SJCRH30 (cell line): ENCODE measurements at regions not wholly inside any gene's neighbourhood (a gene's known extent, or its start where the extent isn't known, plus 50 kb on each side); places are given as distances from the start of the nearest gene placed in this dataset.
"Not testable (repeated sequence)": the region's sequence is repeated elsewhere in the genome, so short reads cannot be mapped to it uniquely, and the experiment has no call there.

Experiments used
- DNase-seq, 2 experiments: peaks; one replicate each; pipeline ENCODE4 v3.0.0-alpha.2; 2015 to 2020
- H3K27ac ChIP-seq: fragments of 250-450 bp; sonication (Bioruptor Pico); 2 replicates; pipeline ENCODE4 v1.5.1; 2020; ENCODE audit warnings: mild to moderate bottlenecking, moderate library complexity
- H3K27me3 ChIP-seq: fragments of 250-450 bp; sonication (Bioruptor Pico); 2 replicates; pipeline ENCODE4 v1.5.1; 2020; ENCODE audit warnings: mild to moderate bottlenecking, moderate library complexity
- H3K36me3 ChIP-seq: fragments of 250-450 bp; sonication (Bioruptor Pico); 2 replicates; pipeline ENCODE4 v1.5.1; 2020; ENCODE audit warnings: mild to moderate bottlenecking, moderate library complexity
- H3K4me1 ChIP-seq: fragments of 250-450 bp; sonication (Bioruptor Pico); 2 replicates; pipeline ENCODE4 v1.5.1; 2020; ENCODE audit warnings: mild to moderate bottlenecking, moderate library complexity
- H3K4me3 ChIP-seq: fragments of 250-450 bp; sonication (Bioruptor Pico); 2 replicates; pipeline ENCODE4 v1.5.1; 2020; ENCODE audit warnings: mild to moderate bottlenecking, moderate library complexity
- H3K9me3 ChIP-seq: fragments of 250-450 bp; sonication (Bioruptor Pico); replicated peaks from 2 replicates; pipeline ENCODE4 v1.5.1; 2020; ENCODE audit warnings: mild to moderate bottlenecking, moderate library complexity

GRCh38 chr5:38165435-38165834 is 92.9 kb upstream of the EGFLAM start:
- no peaks in the 10 kb centered on the region for H3K36me3 ChIP-seq
- H3K9me3 ChIP-seq, result no peaks in the 10 kb centered on the region
- DNase-seq, result no peak
- H3K27ac ChIP-seq, result no peak overlapping the region
- no peak overlapping the region for H3K4me3 ChIP-seq
- H3K4me1 ChIP-seq, result no peaks in the 10 kb centered on the region
- no peaks in the 10 kb centered on the region for H3K27me3 ChIP-seq

GRCh38 chr5:38164776-38165399 is 93.5 kb upstream of the EGFLAM start:
- no peak overlapping the region for H3K4me3 ChIP-seq

GRCh38 chr5:38163636-38164237 is 94.6 kb upstream of the EGFLAM start:
- H3K27me3 ChIP-seq, result no peaks in the 10 kb centered on the region
- H3K9me3 ChIP-seq, result no peaks in the 10 kb centered on the region
- no peak overlapping the region for H3K27ac ChIP-seq
- H3K4me1 ChIP-seq, result no peaks in the 10 kb centered on the region
- DNase-seq, result no peak
- no peak overlapping the region for H3K4me3 ChIP-seq
- no peaks in the 10 kb centered on the region for H3K36me3 ChIP-seq

More at GRCh38 chr5:38164776-38165399, 93.5 kb upstream of the EGFLAM start:
- H3K27me3 ChIP-seq, result no peaks in the 10 kb centered on the region
- no peaks in the 10 kb centered on the region for H3K4me1 ChIP-seq
- DNase-seq, result no peak
- no peaks in the 10 kb centered on the region for H3K9me3 ChIP-seq
- no peaks in the 10 kb centered on the region for H3K36me3 ChIP-seq
- no peak overlapping the region for H3K27ac ChIP-seq

- Histone ChIP-seq H3K27me3 (no peaks in the 10 kb centered on the region), H3K4me3 (no peak overlapping the region), H3K4me1 (no peaks in the 10 kb centered on the region), H3K9me3 (no peaks in the 10 kb centered on the region), H3K27ac (no peak overlapping the region), H3K36me3 (no peaks in the 10 kb centered on the region)
- DNase-seq, result no peak
These were observed 95.7 kb upstream of the EGFLAM start for GRCh38 chr5:38162625-38163024.

- DNase-seq, result no peak
These were observed 101.3 kb upstream of the EGFLAM start for GRCh38 chr5:38157024-38157423.

GRCh38 chr5:38154615-38155204 is 103.6 kb upstream of the EGFLAM start:
- DNase-seq, result no peak
- no peaks in the 10 kb centered on the region for H3K36me3 ChIP-seq
- H3K4me1 ChIP-seq, result no peaks in the 10 kb centered on the region
- no peak overlapping the region for H3K27ac ChIP-seq
- no peaks in the 10 kb centered on the region for H3K27me3 ChIP-seq
- H3K4me3 ChIP-seq, result no peak overlapping the region
- H3K9me3 ChIP-seq, result no peaks in the 10 kb centered on the region

More at GRCh38 chr5:38157024-38157423, 101.3 kb upstream of the EGFLAM start:
- Histone ChIP-seq H3K4me1 (no peaks in the 10 kb centered on the region), H3K36me3 (no peaks in the 10 kb centered on the region), H3K4me3 (no peak overlapping the region), H3K27me3 (no peaks in the 10 kb centered on the region), H3K27ac (no peak overlapping the region), H3K9me3 (no peaks in the 10 kb centered on the region)

- Histone ChIP-seq H3K36me3 (no peaks in the 10 kb centered on the region), H3K4me1 (no peaks in the 10 kb centered on the region), H3K27me3 (no peaks in the 10 kb centered on the region), H3K27ac (no peak overlapping the region), H3K9me3 (no peaks in the 10 kb centered on the region), H3K4me3 (no peak overlapping the region)
- no peak for DNase-seq
These were observed 106.5 kb upstream of the EGFLAM start for GRCh38 chr5:38151878-38152277.

GRCh38 chr5:38149815-38150195 is 108.6 kb upstream of the EGFLAM start:
- no peaks in the 10 kb centered on the region for H3K36me3 ChIP-seq
- DNase-seq, result no peak
- no peaks in the 10 kb centered on the region for H3K9me3 ChIP-seq
- no peaks in the 10 kb centered on the region for H3K27me3 ChIP-seq
- no peak overlapping the region for H3K27ac ChIP-seq
- no peak overlapping the region for H3K4me3 ChIP-seq
- H3K4me1 ChIP-seq, result no peaks in the 10 kb centered on the region

- H3K4me1 ChIP-seq, result no peaks in the 10 kb centered on the region
- no peaks in the 10 kb centered on the region for H3K27me3 ChIP-seq
- H3K36me3 ChIP-seq, result no peaks in the 10 kb centered on the region
- no peak overlapping the region for H3K4me3 ChIP-seq
- H3K27ac ChIP-seq, result no peak overlapping the region
- H3K9me3 ChIP-seq, result no peaks in the 10 kb centered on the region
- no peak for DNase-seq
These were observed 110.2 kb upstream of the EGFLAM start for GRCh38 chr5:38148021-38148625.

GRCh38 chr5:38143384-38143783 is 115.0 kb upstream of the EGFLAM start:
- no peaks in the 10 kb centered on the region for H3K36me3 ChIP-seq
- no peak overlapping the region for H3K4me3 ChIP-seq
- no peak for DNase-seq
- no peak overlapping the region for H3K27ac ChIP-seq
- no peaks in the 10 kb centered on the region for H3K9me3 ChIP-seq
- no peaks in the 10 kb centered on the region; the same call in 1 of the 2 replicates for H3K4me1 ChIP-seq
- H3K27me3 ChIP-seq, result no peaks in the 10 kb centered on the region

- H3K4me1 ChIP-seq, result no peaks in the 10 kb centered on the region; the same call in 1 of the 2 replicates
- H3K9me3 ChIP-seq, result no peaks in the 10 kb centered on the region
- H3K27ac ChIP-seq, result no peak overlapping the region
- no peaks in the 10 kb centered on the region for H3K36me3 ChIP-seq
- no peak for DNase-seq
- no peaks in the 10 kb centered on the region for H3K27me3 ChIP-seq
- no peak overlapping the region for H3K4me3 ChIP-seq
These were observed 116.7 kb upstream of the EGFLAM start for GRCh38 chr5:38141665-38142064.

GRCh38 chr5:38138574-38138973 is 119.8 kb upstream of the EGFLAM start:
- Histone ChIP-seq H3K27me3 (no peaks in the 10 kb centered on the region), H3K4me3 (no peak overlapping the region), H3K4me1 (peaks cover 6% of the 10 kb centered on the region), H3K9me3 (no peaks in the 10 kb centered on the region), H3K27ac (no peak overlapping the region), H3K36me3 (no peaks in the 10 kb centered on the region)
- no peak for DNase-seq

- H3K36me3 ChIP-seq, result no peaks in the 10 kb centered on the region
- H3K27ac ChIP-seq, result no peak overlapping the region
- no peak for DNase-seq
- no peaks in the 10 kb centered on the region for H3K9me3 ChIP-seq
- H3K4me3 ChIP-seq, result no peak overlapping the region
- no peaks in the 10 kb centered on the region for H3K27me3 ChIP-seq
- peaks cover 6% of the 10 kb centered on the region for H3K4me1 ChIP-seq
These were observed 122.8 kb upstream of the EGFLAM start for GRCh38 chr5:38135486-38136039.

GRCh38 chr5:38134810-38135209 is 123.5 kb upstream of the EGFLAM start:
- Histone ChIP-seq H3K4me3 (no peak overlapping the region), H3K36me3 (no peaks in the 10 kb centered on the region), H3K9me3 (no peaks in the 10 kb centered on the region), H3K27ac (no peak overlapping the region), H3K27me3 (no peaks in the 10 kb centered on the region), H3K4me1 (peaks cover 6% of the 10 kb centered on the region)
- DNase-seq, result peak; percentile 44 to 66

- not testable (repeated sequence) for H3K4me3 ChIP-seq, H3K9me3 ChIP-seq, H3K36me3 ChIP-seq, H3K4me1 ChIP-seq, DNase-seq, H3K27me3 ChIP-seq, H3K27ac ChIP-seq
These were observed 124.1 kb upstream of the EGFLAM start for GRCh38 chr5:38134294-38134693.
